Choroid plexus epithelial cell (primary cell): ENCODE measurements at regions not wholly inside any gene's neighbourhood (a gene's known extent, or its start where the extent isn't known, plus 50 kb on each side); places are given as distances from the start of the nearest gene placed in this dataset.
"Not testable (repeated sequence)": the region's sequence is repeated elsewhere in the genome, so short reads cannot be mapped to it uniquely, and the experiment has no call there.

Experiments used
- DNase-seq: peaks from one replicate; pipeline ENCODE4 v3.0.0-alpha.2; 2010; ENCODE audit warnings: low read depth
- H3K4me3 ChIP-seq: 2 replicates; pipeline ENCODE4 v1.5.1; 2011; ENCODE audit warnings: low read depth, mild to moderate bottlenecking, control low read depth, low read length, moderate library complexity
- TF ChIP-seq, protein P1 (sequence below): conservative IDR thresholded peaks from 2 replicates; pipeline ENCODE4 v1.5.1; 2011; ENCODE audit warnings: low read depth, mild to moderate bottlenecking, control low read depth, inconsistent platforms, low read length, moderate library complexity

DNA sequence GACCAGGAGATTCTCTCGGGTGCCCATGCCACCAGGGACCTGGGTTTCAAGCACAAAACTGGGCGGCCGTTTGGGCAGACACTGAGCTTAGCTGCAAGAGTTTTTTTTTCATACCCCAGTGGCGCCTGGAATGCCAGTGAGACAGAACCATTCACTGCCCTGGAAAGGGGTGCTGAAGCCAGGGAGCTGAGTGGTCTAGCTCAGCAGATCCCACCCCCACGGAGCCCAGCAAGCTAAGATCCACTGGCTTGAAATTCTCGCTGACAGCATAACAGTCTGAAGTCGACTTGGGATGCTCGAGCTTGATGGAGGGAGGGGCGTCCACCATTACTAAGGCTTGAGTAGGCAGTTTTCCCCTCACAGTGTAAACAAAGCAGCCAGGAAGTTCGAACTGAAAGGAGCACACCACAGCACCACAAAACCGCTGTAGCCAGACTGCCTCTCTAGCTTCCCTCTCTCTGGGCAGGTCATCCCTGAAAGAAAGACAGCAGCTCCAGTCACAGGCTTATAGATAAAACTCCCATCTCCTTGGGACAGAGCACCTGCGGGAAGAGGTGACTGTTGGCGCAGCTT lies 157.7 kb downstream of the GIPC2 start:
- peak; percentile 22 for DNase-seq
- not testable (repeated sequence) for H3K4me3 ChIP-seq

DNA sequence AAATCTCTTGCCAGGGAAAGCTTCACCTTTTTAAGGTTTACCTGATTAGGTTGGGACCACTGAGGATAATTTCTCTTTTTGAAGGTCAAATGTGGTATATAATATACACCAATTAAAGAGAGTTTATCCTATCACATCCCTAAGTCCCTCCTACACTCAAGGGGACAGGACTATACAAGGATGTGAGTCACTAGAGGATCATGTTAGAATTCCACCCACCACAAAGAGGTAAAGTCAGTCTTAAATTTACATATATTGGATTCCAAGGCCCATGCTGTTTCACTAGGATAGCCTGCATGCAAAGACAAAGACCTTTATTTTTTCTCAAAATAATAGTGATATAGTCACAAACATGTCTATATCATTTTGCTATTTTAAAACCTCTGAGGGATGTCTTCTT lies 164.4 kb downstream of the GIPC2 start:
- peak; percentile 16 for DNase-seq
- no peak overlapping the region for H3K4me3 ChIP-seq
- TF ChIP-seq, protein P1, sequence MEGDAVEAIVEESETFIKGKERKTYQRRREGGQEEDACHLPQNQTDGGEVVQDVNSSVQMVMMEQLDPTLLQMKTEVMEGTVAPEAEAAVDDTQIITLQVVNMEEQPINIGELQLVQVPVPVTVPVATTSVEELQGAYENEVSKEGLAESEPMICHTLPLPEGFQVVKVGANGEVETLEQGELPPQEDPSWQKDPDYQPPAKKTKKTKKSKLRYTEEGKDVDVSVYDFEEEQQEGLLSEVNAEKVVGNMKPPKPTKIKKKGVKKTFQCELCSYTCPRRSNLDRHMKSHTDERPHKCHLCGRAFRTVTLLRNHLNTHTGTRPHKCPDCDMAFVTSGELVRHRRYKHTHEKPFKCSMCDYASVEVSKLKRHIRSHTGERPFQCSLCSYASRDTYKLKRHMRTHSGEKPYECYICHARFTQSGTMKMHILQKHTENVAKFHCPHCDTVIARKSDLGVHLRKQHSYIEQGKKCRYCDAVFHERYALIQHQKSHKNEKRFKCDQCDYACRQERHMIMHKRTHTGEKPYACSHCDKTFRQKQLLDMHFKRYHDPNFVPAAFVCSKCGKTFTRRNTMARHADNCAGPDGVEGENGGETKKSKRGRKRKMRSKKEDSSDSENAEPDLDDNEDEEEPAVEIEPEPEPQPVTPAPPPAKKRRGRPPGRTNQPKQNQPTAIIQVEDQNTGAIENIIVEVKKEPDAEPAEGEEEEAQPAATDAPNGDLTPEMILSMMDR, result no peak

DNA sequence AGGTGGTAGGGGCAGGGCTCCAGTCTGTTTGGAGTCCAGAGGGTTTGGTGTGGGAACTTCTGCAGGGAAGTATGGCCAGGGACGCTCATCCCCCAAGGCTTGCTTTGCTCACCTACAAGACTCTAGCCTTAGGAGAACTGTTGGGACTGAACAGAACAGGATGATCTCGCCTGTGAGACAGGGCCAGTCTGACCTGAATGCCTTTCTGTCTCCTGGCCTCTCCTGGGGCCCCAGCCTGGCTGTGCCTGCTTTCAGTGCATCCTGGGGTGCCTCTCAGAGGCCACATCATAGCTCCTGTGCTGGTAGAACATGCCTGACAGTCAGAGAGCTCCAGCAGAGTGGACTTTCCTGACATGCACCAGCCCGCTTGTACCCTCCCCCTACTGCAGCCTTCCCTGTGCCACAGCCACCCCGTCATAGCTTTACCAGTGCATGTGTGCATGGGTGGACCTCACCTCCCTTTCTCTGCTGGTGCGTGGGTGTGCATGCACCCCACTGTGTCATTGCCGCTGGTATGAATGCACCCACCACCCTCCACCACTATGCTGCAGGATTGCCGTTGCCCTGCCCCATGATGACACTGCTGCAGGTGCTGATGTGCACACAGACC lies 165.8 kb downstream of the GIPC2 start:
- no peak for DNase-seq
- no peak overlapping the region for H3K4me3 ChIP-seq
- TF ChIP-seq, protein P1, result no peak

DNA sequence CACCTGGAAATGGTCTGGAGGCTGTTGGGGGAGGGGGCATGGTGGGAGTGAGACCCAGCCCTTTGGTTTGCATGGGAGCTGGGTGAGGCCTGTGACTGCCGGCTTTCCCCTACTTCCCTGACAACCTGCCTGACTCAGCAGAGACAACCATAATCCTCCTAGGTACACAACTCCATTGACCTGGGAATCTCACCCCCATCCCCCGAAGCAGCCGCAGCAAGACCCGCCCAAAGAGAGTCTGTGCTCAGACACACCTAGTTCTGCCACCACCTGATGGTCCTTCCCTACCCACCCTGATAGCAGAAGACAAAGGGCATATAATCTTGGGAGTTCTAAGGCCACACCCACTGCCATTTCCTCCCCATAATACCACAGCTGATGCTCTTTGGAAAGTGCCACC lies 168.6 kb downstream of the GIPC2 start:
- TF ChIP-seq, protein P1, result no peak
- no peak for DNase-seq

DNA sequence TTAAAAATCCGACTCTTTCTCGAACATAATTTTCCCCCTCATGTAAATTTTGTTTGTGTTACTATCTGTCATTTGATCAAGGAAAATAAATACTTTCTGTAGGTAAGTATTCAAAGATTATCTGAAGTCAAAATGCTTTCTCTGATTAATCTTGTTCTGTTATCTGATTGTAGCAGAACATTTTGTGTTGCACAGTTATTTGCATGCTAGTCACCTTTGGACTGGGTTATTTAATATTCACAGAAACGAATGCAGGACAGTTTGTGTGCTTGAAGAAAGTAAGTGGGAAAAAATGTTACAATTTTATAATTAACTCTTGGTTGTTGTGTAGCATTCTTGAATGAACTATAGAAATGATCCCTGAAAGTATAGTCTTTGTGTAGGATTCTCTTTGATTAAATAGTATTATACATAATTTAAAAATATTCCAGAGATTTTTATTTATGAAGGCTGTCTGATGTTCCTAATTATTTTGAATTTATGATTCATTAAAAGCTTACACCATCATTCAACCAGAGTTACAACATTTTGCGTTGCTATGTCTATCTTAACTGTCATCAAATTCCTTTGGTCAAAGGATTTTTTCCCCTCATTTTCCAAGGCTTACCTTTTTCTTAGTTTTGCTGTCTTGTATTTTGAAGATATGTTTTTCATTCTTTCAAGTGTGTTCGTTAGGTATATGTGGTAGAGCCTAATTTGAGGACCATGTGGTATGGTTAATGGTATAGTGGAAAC lies 176.6 kb downstream of the GIPC2 start:
- H3K4me3 ChIP-seq, result no peak overlapping the region
- TF ChIP-seq, protein P1, result no peak
- no peak for DNase-seq

More for the DNA sequence above, 168.6 kb downstream of the GIPC2 start:
- H3K4me3 ChIP-seq, result no peak overlapping the region

DNA sequence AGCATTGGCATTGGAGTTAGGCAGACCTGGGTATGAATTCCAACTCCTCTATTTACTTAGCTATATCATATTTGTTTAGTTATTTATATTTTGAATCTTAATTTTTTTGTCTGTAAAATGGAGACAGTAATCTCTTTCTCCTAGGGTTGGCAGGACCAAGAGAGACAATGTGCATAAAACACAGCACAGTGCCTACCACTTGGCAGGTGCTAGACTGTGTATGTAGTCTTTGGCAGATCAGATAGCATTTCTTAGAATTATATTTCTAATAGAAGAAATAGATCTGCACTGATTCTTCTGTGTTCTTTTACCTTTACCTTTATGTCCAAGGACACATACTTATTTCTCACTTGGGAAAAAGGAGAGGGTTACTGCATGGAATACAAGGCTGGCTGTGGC lies 177.2 kb downstream of the GIPC2 start:
- TF ChIP-seq, protein P1, result no peak
- DNase-seq, result no peak

DNA sequence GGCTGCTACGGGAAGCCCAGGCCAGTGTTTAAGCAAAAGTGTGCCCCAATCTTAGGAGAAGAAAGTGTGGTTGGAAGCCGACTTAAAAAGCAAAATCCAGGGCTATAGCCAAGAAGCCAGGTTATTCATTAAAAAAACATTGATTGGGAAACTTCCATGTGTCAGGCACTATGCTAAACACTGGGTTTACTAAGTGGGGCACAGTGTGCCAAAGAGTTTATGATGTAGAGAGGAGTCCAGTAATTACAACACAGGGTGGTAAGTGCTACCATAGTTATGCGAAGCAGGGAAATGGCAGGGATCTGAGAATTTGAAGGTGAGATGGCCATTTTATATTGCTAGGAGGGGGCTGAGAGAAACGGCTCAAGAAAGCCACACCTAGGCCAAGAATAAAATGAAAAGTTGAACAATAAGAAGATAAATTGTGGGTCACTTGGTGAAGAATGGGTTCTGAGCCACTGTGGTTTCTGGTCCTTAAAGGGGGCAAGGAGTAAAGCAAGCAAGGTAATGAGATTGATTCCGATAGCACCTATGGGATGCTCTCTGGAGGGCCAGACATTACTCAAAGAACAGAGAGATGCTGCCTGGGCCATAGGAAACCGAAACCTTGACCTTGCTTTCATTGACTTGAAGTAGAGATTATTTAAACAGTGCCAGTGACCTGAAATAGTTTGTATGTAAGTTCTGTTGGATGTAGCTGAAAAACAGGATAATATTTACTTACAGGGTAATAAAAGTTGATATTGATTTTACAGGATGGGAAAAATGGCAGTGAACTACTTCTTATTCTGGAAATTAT lies 177.8 kb downstream of the GIPC2 start:
- TF ChIP-seq, protein P1, result no peak
- peak; percentile 42 for DNase-seq

More for the DNA sequence above, 177.2 kb downstream of the GIPC2 start:
- no peak overlapping the region for H3K4me3 ChIP-seq

More for the DNA sequence above, 177.8 kb downstream of the GIPC2 start:
- H3K4me3 ChIP-seq, result no peak overlapping the region
